ENCODE measurements at regions not wholly inside any gene's neighbourhood (a gene's known extent, or its start where the extent isn't known, plus 50 kb on each side); places are given as distances from the start of the nearest gene placed in this dataset.

- TF ChIP-seq CTBP2 (IDR thresholded peaks at IDR 0.05; ENCODE audit: borderline replicate concordance, insufficient read depth, insufficient read length, low read length), result no peak
- TF ChIP-seq GTF2F1 (IDR thresholded peaks at IDR 0.05; ENCODE audit: borderline replicate concordance, low read depth, low read length), result no peak
Measured at GRCh38 chr9:78547831-78548230, 250.9 kb downstream of the PSAT1 start (continued).
